ENCODE measurements at regions not wholly inside any gene's neighbourhood (a gene's known extent, or its start where the extent isn't known, plus 50 kb on each side); places are given as distances from the start of the nearest gene placed in this dataset.

DNA sequence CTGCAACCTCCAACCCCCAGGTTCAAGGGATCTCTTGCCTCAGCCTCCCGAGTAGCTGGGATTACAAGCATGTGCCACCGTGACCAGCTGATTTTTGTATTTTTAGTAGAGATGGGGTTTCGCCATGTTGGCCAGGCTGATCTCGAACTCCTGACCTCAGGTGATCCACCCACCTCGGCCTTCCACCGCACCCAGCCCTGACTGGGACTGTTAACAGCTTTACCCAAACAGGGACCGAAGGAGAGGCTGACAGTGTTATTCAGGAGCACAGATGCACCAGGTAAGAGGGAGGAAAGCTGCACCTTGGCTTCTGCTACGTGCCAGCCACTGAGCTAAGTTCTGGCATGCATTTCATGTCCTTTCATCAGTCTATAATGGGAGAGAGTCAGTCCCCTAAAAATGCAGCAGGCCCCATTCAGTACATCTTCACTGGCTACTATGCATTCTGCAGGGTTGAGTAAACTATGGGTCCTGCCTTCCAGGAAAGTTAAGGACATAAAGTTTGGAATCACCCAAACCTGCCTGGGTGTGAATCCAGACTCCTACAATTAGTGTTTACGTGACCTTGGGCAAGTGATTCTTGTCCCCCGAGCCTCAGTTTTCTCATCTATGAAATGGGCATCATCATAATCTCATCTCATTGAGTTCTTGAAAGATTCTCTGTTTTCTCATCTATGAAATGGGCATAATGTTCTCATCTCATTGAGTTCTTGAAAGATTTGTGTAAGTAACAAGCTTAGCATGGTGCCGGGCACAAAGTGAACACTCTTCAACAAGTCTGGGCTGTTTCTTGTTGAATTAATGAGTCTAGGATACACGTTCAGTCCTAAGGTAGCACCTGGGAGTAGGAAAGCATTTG, 82.2 kb downstream of the CPN2 start:
- no peak overlapping the region for H3K27ac Mint-ChIP-seq
- no peak for DNase-seq
- H3K27me3 Mint-ChIP-seq (ENCODE audit: low read depth) = peaks cover 7% of the 10 kb centered on the region
- H3K4me1 Mint-ChIP-seq (ENCODE audit: low read depth) = no peaks in the 10 kb centered on the region
- H3K4me3 Mint-ChIP-seq = no peak overlapping the region
- H3K36me3 Mint-ChIP-seq (ENCODE audit: insufficient read depth in 2 of 2) = no peaks in the 10 kb centered on the region
- H3K9me3 Mint-ChIP-seq = no peaks in the 10 kb centered on the region
- ATAC-seq (replicated peaks in 1 of 2) = no peak

- no peak for DNase-seq
- H3K4me1 Mint-ChIP-seq (ENCODE audit: low read depth) = no peaks in the 10 kb centered on the region
- no peak overlapping the region for H3K4me3 Mint-ChIP-seq
- H3K27me3 Mint-ChIP-seq (ENCODE audit: low read depth) = peaks cover 7% of the 10 kb centered on the region
- no peak for ATAC-seq (replicated peaks in 1 of 2)
- H3K27ac Mint-ChIP-seq = no peak overlapping the region
- no peaks in the 10 kb centered on the region for H3K9me3 Mint-ChIP-seq
- no peaks in the 10 kb centered on the region for H3K36me3 Mint-ChIP-seq (ENCODE audit: insufficient read depth in 2 of 2)
Measured at GRCh38 chr3:194269610-194270145, 81.5 kb downstream of the CPN2 start.

DNA sequence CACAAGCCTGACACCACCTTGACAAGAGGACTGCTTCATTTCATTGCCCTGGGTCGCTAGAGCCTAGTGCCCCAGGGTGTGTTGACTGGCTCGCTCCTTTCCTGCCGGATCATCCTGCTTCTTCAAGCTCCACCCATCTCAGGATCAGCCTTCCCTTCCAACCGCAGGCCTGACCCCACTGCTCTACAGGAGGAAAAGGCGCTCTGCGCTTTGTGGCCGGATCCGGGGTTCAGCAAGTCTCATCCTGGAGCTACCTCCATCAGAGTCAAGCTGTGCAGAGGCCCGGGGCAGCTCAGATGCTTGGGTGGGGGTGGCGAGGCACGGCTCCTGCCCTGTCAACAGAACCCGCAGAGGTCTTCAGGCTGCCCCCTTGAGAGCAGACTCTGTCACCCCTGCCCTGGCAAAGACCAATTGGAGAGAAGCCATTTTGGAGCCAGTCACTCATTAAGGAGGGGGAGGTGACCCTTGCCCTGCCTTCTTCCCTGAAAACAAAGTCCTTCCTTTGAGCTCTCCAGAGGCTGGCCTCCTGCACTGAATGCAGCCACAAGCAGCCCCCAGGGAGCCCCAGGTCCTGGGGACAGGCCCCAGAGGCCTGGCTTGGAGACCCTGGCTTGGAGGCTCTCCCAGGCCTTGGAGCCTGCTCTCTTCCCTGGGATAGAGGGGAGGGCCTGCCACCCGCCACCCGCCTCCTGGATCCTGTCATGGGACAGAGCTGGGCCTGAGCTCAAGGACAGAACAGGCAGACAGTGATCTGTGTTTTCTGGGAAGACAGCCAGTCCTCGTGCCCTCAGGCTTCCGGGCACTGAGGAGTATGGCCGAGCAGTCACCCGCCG, 80.3 kb downstream of the CPN2 start:
- Mint-ChIP-seq H3K27ac (no peak overlapping the region), H3K36me3 (ENCODE audit: insufficient read depth in 2 of 2) (peaks cover 0 to 2% of the 10 kb centered on the region in 2 donors), H3K4me3 (no peak overlapping the region), H3K4me1 (ENCODE audit: low read depth) (peaks cover 2% of the 10 kb centered on the region), H3K9me3 (peaks cover 0 to 1% of the 10 kb centered on the region in 2 donors), H3K27me3 (ENCODE audit: low read depth) (peaks cover 7% of the 10 kb centered on the region)
- DNase-seq (no peak), ATAC-seq (replicated peaks in 1 of 2) (no peak)

DNA sequence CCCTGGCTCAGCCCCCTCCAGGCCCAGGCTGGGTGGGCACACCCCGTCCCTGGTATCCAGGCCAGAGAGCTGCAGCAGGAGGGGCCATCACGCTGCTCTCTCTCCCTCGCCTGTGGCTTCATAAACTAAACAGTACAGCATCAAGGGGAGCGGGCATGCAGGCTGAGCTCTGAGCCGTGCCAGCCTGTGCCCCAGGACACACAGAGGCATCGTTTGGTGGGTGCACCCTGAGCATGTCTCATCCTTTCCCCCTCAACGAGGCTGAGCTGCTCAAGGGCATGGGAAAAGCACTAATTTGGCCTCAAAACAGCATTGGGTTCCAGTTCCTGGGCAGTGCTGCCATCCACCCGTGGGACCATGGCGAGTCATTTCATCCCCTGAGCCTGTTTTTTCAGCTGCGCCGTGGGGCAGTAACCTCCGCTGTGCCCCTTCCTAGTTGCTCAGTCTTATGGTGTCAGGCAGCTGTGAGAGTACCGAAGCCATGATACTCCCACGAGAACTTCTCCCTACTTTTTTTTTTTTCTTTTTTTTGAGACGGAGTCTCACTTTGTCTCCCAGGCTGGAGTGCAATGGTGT, 79.6 kb downstream of the CPN2 start:
- no peak for ATAC-seq (replicated peaks in 1 of 2)
- no peak overlapping the region for H3K4me3 Mint-ChIP-seq

GRCh38 chr3:194272221-194272620, 78.9 kb downstream of the CPN2 start:
- Mint-ChIP-seq H3K9me3 (peaks cover 0 to 1% of the 10 kb centered on the region in 2 donors), H3K4me1 (ENCODE audit: low read depth) (peaks cover 5% of the 10 kb centered on the region), H3K36me3 (ENCODE audit: insufficient read depth in 2 of 2) (peaks cover 0 to 2% of the 10 kb centered on the region in 2 donors), H3K27ac (no peak overlapping the region), H3K4me3 (no peak overlapping the region), H3K27me3 (ENCODE audit: low read depth) (no peaks in the 10 kb centered on the region)
- DNase-seq (no peak), ATAC-seq (replicated peaks in 1 of 2) (no peak)

More for the DNA sequence above, 79.6 kb downstream of the CPN2 start:
- H3K27ac Mint-ChIP-seq = no peak overlapping the region
- no peak for DNase-seq
- H3K27me3 Mint-ChIP-seq (ENCODE audit: low read depth) = peaks cover 1% of the 10 kb centered on the region
- peaks cover 0 to 2% of the 10 kb centered on the region in 2 donors for H3K36me3 Mint-ChIP-seq (ENCODE audit: insufficient read depth in 2 of 2)
- peaks cover 5% of the 10 kb centered on the region for H3K4me1 Mint-ChIP-seq (ENCODE audit: low read depth)
- H3K9me3 Mint-ChIP-seq = peaks cover 0 to 1% of the 10 kb centered on the region in 2 donors

GRCh38 chr3:194272861-194273742, 78.0 kb downstream of the CPN2 start:
- Mint-ChIP-seq H3K27me3 (ENCODE audit: low read depth) (no peaks in the 10 kb centered on the region), H3K9me3 (peaks cover 0 to 1% of the 10 kb centered on the region in 2 donors), H3K4me3 (no peak overlapping the region), H3K36me3 (ENCODE audit: insufficient read depth in 2 of 2) (peaks cover 0 to 2% of the 10 kb centered on the region in 2 donors), H3K4me1 (ENCODE audit: low read depth) (peaks cover 5% of the 10 kb centered on the region), H3K27ac (no peak overlapping the region)
- DNase-seq = no peak
- no peak for ATAC-seq (replicated peaks in 1 of 2)

- DNase-seq = no peak
- ATAC-seq (replicated peaks in 1 of 2) = no peak
- Mint-ChIP-seq H3K36me3 (ENCODE audit: insufficient read depth in 2 of 2) (peaks cover 0 to 2% of the 10 kb centered on the region in 2 donors), H3K4me3 (no peak overlapping the region), H3K27ac (no peak overlapping the region), H3K27me3 (ENCODE audit: low read depth) (no peaks in the 10 kb centered on the region), H3K9me3 (peaks cover 0 to 1% of the 10 kb centered on the region in 2 donors), H3K4me1 (ENCODE audit: low read depth) (peaks cover 5% of the 10 kb centered on the region)
Measured at GRCh38 chr3:194273743-194274310, 77.3 kb downstream of the CPN2 start.

DNA sequence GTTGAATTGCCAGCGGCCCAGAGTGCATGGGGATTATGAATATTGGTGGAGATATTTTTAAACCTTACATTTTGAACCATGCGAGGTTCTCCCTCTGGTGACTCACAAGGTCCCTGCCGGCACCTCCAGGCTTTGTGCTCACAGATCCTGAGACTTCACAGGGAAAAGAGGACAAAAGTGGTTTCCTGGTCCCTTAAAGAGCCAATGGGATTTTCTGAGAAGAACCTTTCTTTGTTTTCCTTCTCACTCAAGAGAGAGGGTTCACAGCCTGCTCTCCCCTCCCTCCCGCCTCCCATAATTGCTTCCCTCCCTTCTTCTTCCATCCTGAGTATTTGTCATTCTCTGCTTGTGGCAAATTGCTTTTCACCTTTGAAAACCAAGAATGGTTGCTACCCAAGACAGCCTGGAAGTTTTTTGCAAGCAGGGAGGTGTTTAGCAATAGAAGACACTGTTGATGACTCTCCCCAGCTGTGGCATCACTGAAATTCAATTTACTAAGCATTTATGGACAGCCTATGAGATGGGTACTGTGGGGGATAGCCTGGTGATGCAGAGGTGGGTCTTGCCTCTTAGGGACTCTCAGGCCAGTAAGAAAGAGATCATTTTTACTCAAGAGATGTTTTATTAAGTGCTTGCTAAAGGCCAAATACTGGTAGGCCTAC, 76.6 kb downstream of the CPN2 start:
- no peaks in the 10 kb centered on the region for H3K27me3 Mint-ChIP-seq (ENCODE audit: low read depth)
- ATAC-seq (replicated peaks in 1 of 2) (peak in 1 of 2 donors; percentile 25), DNase-seq (no peak)
- peaks cover 0 to 1% of the 10 kb centered on the region in 2 donors for H3K9me3 Mint-ChIP-seq
- H3K4me3 Mint-ChIP-seq = no peak overlapping the region
- H3K36me3 Mint-ChIP-seq (ENCODE audit: insufficient read depth in 2 of 2) = peaks cover 0 to 2% of the 10 kb centered on the region in 2 donors
- H3K4me1 Mint-ChIP-seq (ENCODE audit: low read depth) = peaks cover 5% of the 10 kb centered on the region
- peak overlapping the region; percentile 15 for H3K27ac Mint-ChIP-seq

DNA sequence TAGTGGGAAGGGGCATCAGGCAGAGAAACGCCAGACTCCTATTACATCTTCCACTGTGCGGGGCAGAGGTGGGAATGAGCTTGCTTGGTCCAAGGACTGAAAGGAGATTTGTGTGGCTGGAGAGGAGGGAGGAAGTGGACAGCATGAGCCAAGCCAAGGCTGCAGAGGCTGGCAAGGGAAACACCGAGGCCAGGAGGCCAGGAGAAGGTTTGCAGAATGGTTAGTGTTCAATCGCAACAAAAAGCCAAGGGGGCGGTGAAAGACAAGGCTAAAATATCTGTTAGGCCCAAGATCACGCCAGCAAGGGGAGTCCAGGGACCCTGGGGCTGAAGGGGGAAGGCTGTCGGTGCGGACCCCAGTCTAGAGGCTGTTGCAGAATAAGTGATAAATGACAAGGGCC, 75.8 kb downstream of the CPN2 start:
- Mint-ChIP-seq H3K4me3 (no peak overlapping the region), H3K27me3 (ENCODE audit: low read depth) (no peaks in the 10 kb centered on the region), H3K36me3 (ENCODE audit: insufficient read depth in 2 of 2) (peaks cover 0 to 2% of the 10 kb centered on the region in 2 donors), H3K4me1 (ENCODE audit: low read depth) (peaks cover 5% of the 10 kb centered on the region), H3K27ac (peak overlapping the region; percentile 15), H3K9me3 (peaks cover 0 to 1% of the 10 kb centered on the region in 2 donors)
- DNase-seq (peak in 1 of 2 donors; percentile 3), ATAC-seq (replicated peaks in 1 of 2) (no peak)

GRCh38 chr3:194275721-194276120, 75.4 kb downstream of the CPN2 start:
- Mint-ChIP-seq H3K4me3 (no peak overlapping the region), H3K4me1 (ENCODE audit: low read depth) (peaks cover 5% of the 10 kb centered on the region), H3K36me3 (ENCODE audit: insufficient read depth in 2 of 2) (peaks cover 0 to 2% of the 10 kb centered on the region in 2 donors), H3K9me3 (peaks cover 0 to 1% of the 10 kb centered on the region in 2 donors), H3K27ac (no peak overlapping the region), H3K27me3 (ENCODE audit: low read depth) (no peaks in the 10 kb centered on the region)
- ATAC-seq (replicated peaks in 1 of 2) = no peak
- DNase-seq = no peak

DNA sequence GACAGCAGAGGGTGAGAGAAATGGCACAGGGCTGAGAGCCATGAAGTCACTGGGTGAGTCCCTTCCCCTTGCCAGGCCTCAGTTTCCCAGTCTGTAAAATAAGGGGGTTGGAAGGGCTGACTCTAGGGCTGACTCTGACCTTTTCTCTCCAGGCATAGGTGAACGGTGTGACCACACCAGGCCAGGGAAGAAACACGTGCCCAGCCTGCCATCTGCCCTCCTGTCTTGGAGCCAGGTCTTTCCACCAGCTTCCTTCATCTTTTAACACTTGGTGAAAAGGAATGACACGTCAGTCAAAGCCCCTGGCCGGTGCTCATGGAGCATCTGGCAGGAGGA, 74.4 kb downstream of the CPN2 start:
- Mint-ChIP-seq H3K4me3 (no peak overlapping the region), H3K36me3 (ENCODE audit: insufficient read depth in 2 of 2) (peaks cover 0 to 2% of the 10 kb centered on the region in 2 donors), H3K4me1 (ENCODE audit: low read depth) (peaks cover 5% of the 10 kb centered on the region), H3K27me3 (ENCODE audit: low read depth) (no peaks in the 10 kb centered on the region), H3K9me3 (peaks cover 0 to 1% of the 10 kb centered on the region in 2 donors), H3K27ac (no peak overlapping the region)
- ATAC-seq (replicated peaks in 1 of 2) (no peak), DNase-seq (no peak)

Measured in activated T-cell treated with anti-CD3 and anti-CD28 coated beads, Interleukin-2, amount 50 U/mL, for 72 hours (primary cell).